NOMO-1 treated with dmso at 0.1 percent for 144 hours (cell line): ENCODE measurements at regions not wholly inside any gene's neighbourhood (a gene's known extent, or its start where the extent isn't known, plus 50 kb on each side); places are given as distances from the start of the nearest gene placed in this dataset.
"Not testable (repeated sequence)": the region's sequence is repeated elsewhere in the genome, so short reads cannot be mapped to it uniquely, and the experiment has no call there.

Experiments used
- DNase-seq: peaks from one replicate; lab custom pipeline; 2025; ENCODE audit not compliant: unreplicated experiment; lab: John Stamatoyannopoulos, UW

DNA sequence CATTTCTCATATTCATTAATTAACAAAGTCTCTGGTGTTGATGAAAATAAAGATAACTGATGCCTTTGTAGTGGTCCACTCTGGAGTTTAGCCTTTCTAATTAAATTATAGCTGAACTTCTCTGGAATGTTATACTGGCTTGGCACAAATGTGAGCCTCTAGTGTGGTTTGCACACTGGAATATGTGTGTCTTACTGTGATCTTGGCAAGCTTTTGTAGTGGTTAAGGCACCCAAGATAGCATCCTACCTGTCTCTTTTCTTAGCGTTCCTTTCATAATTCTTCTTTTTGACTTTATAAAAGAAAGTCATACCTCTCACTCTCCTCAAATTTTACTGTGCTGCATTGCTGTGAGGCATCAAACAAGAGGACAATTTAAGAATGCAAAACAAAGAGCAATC is 107.4 kb downstream of the UTRN start:
- DNase-seq: no peak

- no peak for DNase-seq
Observed at GRCh38 chr6:144394210-144394609, 109.1 kb downstream of the UTRN start.

GRCh38 chr6:144395014-144395413 is 109.9 kb downstream of the UTRN start:
- no peak for DNase-seq

DNA sequence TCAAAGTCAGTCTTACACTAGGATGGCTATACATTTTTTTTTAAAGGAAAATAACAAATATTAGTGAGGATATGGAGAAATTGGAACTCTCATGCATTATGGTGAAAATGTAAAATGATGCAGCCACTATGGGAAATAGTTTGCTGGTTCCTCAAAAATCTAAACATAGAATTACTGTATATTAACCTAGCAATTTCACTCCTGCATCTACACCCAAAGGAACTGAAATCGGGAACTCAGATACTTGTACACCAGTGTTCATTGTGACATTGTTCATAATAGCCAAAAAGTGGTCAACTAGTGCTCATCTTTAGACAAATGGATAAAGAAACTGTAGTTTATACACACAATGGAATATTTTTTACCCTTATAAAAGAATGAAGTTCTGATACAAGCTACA is 110.7 kb downstream of the UTRN start:
- DNase-seq: peak; percentile 51

- no peak for DNase-seq
Observed at GRCh38 chr6:144397141-144397540, 112.0 kb downstream of the UTRN start.

- DNase-seq: no peak
Observed at GRCh38 chr6:144400321-144400720, 115.2 kb downstream of the UTRN start.

- no peak for DNase-seq
Observed at GRCh38 chr6:144401736-144402733, 116.9 kb downstream of the UTRN start.

- no peak for DNase-seq
Observed at GRCh38 chr6:144402750-144403149, 117.6 kb downstream of the UTRN start.

GRCh38 chr6:144405163-144405562 is 120.0 kb downstream of the UTRN start:
- DNase-seq: no peak

GRCh38 chr6:144406796-144407195 is 121.7 kb downstream of the UTRN start:
- DNase-seq: no peak

- no peak for DNase-seq
Observed at GRCh38 chr6:144408161-144408560, 123.0 kb downstream of the UTRN start.

DNA sequence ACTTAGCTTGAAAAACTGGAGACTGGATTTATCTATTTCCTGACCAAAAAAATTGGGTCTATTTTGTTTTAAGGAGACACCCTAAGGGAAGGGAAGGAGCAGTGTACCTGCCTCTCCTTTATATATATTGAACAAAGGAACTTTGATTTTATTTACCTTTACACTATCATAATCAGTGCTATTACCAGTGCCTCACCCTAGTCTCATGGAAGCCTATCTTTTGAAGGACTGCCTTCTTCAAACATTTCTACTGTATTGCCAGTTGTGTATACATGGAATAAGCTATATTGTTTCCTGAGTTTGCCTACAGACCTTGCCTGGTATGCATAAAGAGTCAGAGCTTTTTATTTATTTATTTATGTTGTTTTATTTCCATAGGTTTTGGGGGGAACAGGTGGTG is 124.9 kb downstream of the UTRN start:
- no peak for DNase-seq

DNA sequence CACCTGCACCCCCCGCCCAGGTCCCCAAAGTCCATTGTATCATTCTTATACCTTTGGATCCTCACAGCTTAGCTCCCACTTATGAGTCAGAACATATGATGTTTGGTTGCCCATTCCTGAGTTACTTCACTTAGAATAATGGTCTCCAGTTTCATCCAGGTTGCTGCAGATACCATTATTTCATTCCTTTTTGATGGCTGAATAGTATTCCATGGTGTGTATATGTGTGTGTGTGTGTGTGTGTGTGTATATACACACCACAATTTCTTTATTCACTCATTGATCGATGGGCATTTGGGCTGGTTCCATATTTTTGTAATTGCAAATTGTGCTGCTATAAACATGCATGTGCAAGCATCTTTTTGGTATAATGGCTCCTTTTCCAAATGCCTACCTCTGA is 125.4 kb downstream of the UTRN start:
- not testable (repeated sequence) for DNase-seq

DNA sequence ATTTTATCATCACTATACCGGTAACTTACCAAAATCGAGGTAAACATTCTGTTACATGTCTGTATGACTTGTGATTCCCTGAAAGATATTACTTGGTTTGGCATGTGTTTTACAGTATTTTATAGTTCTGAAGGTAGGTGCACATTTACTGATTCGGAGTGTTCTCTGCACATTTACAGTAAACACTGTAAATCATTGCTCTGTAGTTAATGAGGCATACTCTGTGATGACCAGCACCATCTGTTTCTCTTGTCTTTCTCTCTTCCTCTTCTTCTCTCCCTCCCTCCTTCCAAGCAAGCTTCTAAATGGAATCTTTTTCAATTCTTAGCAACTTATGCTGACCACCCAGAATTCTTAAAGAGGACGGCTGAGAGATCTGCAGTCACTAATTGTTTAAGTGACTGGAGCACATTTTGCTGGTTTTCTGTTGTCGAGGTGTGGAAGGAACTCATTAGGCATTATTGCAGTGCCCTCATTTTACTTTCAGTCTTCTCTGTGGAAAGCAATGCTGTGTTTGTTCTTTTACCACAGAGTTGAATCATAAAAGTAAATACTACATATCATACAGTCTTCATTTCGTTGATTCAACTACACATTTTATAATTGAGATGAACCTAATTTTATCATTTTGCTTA is 126.5 kb downstream of the UTRN start:
- DNase-seq: no peak

DNA sequence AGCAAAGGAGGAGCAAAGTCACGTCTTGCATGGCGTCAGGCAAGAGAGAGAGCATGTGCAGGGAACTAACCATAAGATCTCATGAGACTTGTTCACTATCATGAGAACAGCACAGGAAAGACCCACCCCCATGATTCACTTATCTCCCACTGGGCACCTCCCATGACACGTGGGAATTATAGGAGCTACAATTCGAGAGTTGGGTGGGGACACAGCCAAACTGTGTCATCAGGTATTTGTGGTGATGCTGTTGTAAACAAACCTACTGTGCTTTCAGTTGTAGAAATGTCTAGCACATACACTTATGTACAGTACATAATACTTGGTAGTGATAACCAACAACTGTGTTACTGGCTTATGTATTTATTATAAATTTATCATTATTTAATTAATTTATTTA is 128.3 kb downstream of the UTRN start:
- no peak for DNase-seq

- no peak for DNase-seq
Observed at GRCh38 chr6:144415014-144415413, 129.9 kb downstream of the UTRN start.

- DNase-seq: no peak
Observed at GRCh38 chr6:144415835-144416237, 130.7 kb downstream of the UTRN start.

- no peak for DNase-seq
Observed at GRCh38 chr6:144416244-144416643, 131.1 kb downstream of the UTRN start.

DNA sequence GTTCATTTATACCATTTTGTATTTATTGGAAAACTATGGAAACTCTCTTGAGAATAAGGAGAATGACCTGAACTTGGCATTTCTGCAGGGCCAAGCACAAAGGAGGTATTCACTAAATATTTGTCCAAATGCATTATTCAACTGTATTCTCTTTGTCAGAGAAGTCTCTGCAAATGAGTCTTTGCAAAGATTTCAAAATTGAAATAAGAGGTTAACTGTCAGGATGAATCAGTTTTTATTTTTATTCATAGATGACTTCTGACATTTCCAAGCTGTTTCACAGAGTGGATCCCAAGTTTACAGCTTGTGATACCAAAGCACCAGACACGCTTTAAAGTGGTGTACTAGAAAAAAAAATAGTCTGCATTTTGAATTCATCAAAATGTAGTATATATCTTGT is 131.6 kb downstream of the UTRN start:
- DNase-seq: no peak

DNA sequence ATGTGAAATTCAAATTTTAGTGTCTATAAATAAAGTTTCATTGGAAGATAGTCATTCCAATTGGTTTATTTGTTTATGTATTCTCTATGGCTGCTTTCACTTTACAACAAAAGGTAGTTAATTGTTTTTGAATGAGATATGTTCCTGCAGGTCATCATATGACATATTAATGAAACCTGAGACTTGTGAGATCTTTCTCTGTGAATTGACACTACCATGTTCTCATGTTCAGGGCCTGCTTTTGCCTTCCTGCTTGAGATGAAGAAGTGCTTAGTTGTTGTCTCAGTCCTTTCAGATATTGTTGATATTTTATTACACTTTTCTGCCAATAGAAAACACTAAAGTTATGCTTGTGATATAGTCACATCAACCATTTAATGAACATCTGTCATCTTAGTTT is 132.5 kb downstream of the UTRN start:
- no peak for DNase-seq

DNA sequence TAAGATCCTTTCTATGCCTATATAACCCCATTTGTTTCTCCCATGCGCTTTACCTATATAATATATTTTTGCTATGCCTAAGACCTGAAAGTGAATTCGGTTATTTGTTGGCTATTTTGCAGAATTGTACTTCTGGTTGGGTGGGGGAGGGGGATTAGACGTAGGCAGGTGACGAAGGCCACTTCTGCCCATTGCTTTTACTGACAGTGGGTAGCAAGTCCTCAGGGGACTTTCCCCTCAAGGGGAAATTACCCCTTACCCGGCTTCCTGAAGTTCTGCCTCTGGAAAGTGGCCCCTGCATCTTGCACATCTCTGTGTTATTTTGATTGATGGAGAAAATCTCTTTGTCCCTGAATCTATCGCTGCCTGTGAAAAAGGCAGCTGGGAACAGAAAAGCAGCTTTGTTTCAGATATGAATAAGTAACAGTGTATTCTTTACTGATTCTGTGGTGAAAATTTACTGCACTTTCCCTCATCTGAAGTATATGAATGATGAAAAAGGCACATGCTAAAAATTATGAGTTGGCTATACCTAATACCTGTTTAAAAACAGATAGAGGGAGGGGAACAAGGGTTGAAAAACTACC is 133.9 kb downstream of the UTRN start:
- no peak for DNase-seq

GRCh38 chr6:144423167-144423566 is 138.0 kb downstream of the UTRN start:
- no peak for DNase-seq
